Femur (tissue), 1 donor: ENCODE measurements at regions not wholly inside any gene's neighbourhood (a gene's known extent, or its start where the extent isn't known, plus 50 kb on each side); places are given as distances from the start of the nearest gene placed in this dataset.
A peak's percentile ranks its signal among the peaks of the same experiment; 100 is the strongest.
"Not testable (repeated sequence)": the region's sequence is repeated elsewhere in the genome, so short reads cannot be mapped to it uniquely, and the experiment has no call there.

Experiments
- DNase-seq: peaks from one replicate; pipeline ENCODE4 v3.0.0-alpha.2; 2017

- no peak for DNase-seq
Observed at GRCh38 chr2:114066186-114066747, 176.4 kb downstream of the ACTR3 start.

- peak; percentile 26 for DNase-seq
Observed at GRCh38 chr2:114068438-114068837, 178.5 kb downstream of the ACTR3 start.

DNA sequence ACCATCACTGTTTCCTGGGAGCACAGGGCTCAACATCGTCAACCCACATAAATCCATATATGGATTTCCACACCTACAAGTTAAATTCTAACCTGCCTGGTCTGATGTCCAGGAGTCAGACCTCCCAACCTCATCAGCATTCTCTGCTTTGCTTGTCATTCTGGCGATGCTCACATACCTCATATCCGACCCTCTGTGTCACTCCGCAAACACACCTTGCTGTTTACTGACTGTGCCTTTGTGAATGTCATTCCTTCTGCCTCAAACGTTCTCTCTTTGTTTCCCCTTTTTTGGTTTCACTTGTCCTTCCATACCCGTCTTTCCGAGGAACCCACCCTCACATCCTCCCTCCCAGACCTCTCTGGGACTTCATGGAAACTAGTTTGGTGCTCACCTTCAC, 187.1 kb downstream of the ACTR3 start:
- DNase-seq, result no peak

DNA sequence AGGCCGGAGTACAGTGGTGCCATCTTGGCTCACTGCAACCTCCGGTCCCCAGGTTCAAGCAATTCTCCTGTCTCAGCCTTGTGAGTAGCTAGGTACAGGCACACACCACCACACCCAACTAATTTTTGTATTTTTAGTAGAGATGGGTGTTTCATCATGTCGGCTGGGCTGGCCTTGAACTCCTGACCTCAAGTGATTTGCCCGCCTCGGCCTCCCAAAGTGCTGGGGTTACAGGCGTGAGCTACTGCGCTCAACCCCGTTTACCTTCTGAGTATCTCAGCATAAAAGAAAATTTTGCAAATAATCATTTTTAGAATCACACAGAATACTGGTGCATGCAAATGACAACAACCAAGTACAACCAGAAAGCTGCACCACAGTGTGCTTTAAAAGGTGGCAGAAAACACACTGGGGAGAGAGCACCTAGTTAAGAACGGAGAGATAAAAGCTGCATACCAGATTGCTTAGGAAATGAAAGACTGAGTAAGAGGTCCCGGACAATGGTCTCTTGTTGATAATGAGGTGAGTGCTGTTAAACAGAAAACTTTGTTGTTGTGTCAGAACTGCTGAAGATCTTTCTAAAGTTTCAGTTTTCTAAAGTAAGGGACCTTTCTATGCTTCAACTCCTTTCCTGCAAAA, 189.6 kb downstream of the ACTR3 start:
- no peak for DNase-seq

DNA sequence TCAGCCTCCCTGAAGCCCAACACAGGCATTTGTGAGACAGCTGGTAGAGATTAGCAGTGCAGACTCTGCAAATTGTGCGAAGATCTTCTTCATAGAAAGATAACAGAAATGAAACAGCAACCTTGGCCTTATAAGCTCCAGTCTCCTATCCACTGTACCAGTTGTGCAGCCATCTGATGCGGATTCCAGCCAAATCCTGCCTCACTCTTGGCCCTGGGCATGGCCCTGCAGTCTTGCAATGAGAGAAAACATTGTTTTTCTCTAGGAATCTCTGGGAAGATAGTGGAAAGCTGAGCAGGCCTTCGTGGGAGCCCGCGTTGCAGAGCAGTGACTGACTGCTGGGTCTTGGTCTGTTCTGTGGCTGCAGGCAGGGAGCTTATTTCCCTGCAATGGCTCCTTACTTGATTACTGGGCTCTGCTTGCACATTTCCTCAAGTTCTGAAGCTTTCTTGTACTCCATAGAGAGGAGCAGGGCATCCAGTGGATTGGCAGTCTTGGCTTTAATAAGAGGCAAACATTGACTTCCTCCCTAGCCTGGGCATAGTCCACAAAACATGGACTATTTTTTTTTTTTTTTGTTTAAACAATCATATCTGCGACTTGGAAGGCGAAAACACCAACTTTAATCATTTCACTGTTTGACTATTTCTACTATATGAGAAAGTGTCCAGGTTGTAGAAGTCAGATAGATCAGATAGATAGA, 193.0 kb downstream of the ACTR3 start:
- no peak for DNase-seq

GRCh38 chr2:114083717-114084387, 194.0 kb downstream of the ACTR3 start:
- no peak for DNase-seq

GRCh38 chr2:114085238-114085637, 195.3 kb downstream of the ACTR3 start:
- no peak for DNase-seq

- no peak for DNase-seq
Observed at GRCh38 chr2:114085992-114086391, 196.1 kb downstream of the ACTR3 start.

GRCh38 chr2:114089636-114090319, 199.9 kb downstream of the ACTR3 start:
- DNase-seq, result no peak

GRCh38 chr2:114091010-114091409, 201.1 kb downstream of the ACTR3 start:
- no peak for DNase-seq

DNA sequence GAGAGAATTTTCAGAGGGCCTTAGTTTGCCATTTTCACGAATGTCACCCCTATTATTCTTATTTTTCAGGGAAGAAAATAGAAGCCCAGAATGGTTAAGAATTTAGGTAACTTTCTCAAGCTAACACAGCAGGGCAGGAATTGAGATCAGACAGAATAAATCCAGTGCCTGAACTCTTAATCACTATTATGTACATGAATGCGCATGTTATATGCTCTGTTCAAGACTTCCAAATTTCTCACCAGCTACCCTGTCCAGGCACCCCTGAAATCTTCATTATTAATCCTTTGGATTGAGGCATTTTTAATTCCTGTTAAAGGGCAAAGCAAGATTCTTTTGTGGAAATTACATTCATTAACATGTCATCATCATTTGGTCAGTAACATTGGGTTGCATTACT, 218.4 kb downstream of the ACTR3 start:
- DNase-seq, result no peak

DNA sequence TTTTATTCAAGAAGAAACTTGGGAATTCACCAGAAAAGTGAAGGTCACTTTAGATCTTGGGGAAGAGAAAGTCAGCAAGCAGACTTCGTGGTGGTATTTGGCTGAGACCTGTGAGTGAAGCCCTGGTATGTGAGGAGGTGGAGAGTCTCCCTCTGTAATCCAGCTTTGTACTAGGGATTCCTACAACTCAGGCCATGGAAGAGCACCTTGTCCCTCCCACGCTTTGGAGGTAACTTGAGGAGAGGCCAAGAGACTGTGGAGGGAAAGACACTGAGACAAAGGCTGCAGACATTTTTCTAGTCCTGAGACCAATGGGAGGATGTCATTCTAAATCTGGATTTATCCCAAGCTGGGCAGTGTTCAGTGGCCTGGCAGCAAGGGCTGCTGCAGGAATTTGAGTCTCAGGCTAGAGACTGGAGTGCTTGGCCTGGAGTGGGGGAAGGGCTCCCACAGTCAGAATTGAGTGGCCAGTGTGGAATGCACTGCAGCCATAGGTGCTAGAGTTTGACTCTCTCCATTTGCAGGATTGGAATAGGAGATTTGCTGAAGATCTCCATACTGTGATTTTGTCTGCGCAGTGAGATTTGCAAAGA, 219.0 kb downstream of the ACTR3 start:
- DNase-seq, result no peak

DNA sequence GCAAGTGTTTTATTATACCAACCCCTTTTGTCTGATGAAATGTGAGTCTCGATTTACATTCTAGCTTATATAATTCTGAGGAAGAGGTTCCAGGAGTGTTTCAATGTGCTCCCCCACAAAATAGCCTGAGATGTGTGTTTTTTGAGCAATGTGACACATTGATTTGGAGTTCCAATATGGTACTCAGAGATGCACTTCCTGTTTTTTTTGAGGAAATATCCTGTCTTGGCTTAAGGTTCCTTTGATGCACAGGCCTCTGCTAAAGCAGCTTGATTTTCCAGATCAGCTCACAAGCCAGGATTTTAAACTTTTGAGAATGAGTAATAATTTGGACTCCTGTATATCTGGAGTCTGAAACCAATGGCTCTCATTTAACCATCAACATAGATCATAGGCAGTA, 221.4 kb downstream of the ACTR3 start:
- no peak for DNase-seq

- DNase-seq, result no peak
Observed at GRCh38 chr2:114113518-114113917, 223.6 kb downstream of the ACTR3 start.

DNA sequence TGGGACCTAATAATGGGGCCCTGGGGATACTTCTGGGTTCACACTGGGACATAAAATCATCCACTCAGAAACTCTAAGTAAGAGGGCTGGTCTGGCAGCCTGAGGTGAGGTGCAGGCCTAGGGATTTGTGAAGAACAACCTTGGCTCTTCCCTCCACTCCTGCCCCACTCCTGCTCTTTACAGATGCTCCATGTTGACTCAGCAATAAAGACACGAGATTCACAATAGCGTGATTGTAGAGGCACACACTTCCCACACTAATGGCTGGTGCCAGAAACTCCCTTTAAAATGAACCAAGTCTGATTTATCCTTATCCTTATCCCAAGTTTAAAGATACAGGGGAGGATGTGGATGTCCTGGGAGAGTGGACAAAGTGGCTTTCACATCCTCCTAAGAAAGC, 228.2 kb downstream of the ACTR3 start:
- DNase-seq, result no peak

- no peak for DNase-seq
Observed at GRCh38 chr2:114119862-114120261, 230.0 kb downstream of the ACTR3 start.

DNA sequence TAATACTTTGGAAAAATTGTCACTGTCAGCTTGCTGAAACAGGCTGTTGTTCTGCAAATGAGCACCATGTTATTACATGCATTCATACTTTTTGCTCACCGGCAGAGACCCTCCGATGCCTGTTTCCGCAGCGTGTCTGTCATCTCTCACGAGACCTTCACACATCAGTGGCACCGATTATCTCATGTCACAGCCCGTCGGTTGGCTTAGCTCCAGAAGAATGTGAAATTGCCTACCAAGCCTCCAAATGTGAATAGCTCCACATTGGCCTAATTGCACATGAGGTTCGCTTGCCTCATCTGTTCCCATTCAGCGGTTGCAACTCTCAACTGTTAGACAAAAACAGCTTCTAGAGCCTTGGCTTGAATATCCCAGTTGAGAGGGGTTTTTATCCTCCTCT, 233.0 kb downstream of the ACTR3 start:
- DNase-seq, result no peak

GRCh38 chr2:114123925-114124324, 234.0 kb downstream of the ACTR3 start:
- DNase-seq, result no peak

GRCh38 chr2:114127372-114127771, 237.5 kb downstream of the ACTR3 start:
- DNase-seq, result no peak

DNA sequence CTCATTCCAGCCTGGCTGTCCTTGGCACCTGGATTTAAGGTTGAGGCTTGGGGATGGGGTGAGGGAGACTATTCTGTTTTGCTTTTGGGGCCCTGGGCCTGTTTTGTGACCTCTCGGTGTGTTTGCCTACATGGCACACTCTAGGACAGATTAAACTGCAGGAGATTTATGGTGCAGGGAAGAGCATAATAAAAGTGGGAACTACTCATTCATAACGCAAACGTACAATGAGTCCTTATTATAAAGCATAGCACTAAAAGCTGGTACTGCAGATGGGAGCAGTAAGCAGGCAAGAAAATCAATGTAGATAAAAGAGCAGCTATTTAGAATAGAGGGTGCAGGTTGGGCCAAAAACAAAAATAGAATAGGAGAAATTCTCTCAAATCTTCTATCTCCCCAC, 238.4 kb downstream of the ACTR3 start:
- no peak for DNase-seq

DNA sequence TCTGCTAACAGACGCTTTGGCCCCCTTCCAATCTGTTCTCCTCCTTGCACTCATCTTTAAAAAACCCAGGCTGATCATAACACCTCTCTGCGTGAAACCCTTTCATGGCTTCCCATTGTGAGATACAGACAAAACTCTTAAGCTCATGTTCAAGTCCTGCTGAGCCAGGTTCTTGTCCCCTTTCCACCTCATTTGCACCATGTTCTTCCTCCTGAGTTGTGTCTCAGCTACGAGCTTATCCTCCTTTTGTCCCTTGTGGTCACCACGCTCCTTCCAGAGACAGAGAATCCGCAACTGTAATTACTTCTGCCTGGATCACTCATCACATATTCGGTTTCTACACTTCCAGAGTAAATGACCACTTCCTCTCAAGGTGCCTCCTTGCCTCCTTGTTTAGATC, 238.8 kb downstream of the ACTR3 start:
- no peak for DNase-seq

GRCh38 chr2:114132050-114132449, 242.2 kb downstream of the ACTR3 start:
- not testable (repeated sequence) for DNase-seq

- DNase-seq, result no peak
Observed at GRCh38 chr2:114134146-114134545, 244.3 kb downstream of the ACTR3 start.
